Activated CD4-positive, alpha-beta memory T cell treated with anti-CD3 and anti-CD28 coated beads, Interleukin-2, amount 10 ng/mL, durations not matched to agents 7 days and 5 days (primary cell): ENCODE measurements at regions not wholly inside any gene's neighbourhood (a gene's known extent, or its start where the extent isn't known, plus 50 kb on each side); places are given as distances from the start of the nearest gene placed in this dataset.

Experiments
- CTCF ChIA-PET: fragments of 350-600 bp; sonication (Branson Sonifier 250); formaldehyde crosslinking; loops from one replicate; lab custom pipeline; 2021; ENCODE audit warnings: antibody characterized with exemption, inconsistent platforms; lab: Charles Lee
- POLR2A ChIA-PET: fragments of 350-600 bp; sonication (Branson Sonifier 250); formaldehyde crosslinking; loops from one replicate; lab custom pipeline; 2021; ENCODE audit warnings: antibody characterized with exemption; lab: Charles Lee
- DNase-seq: peaks from one replicate; pipeline ENCODE4 v3.0.0-alpha.2; 2020
- H3K27ac Mint-ChIP-seq: one replicate; pipeline ENCODE4 v1.8.0; 2021; ENCODE audit warnings: mild to moderate bottlenecking, mixed read lengths
- H3K27me3 Mint-ChIP-seq: one replicate; pipeline ENCODE4 v1.8.0; 2021; ENCODE audit warnings: mixed read lengths
- H3K36me3 Mint-ChIP-seq: one replicate; pipeline ENCODE4 v1.8.0; 2021; ENCODE audit warnings: low read depth, mixed read lengths
- H3K4me1 Mint-ChIP-seq: one replicate; pipeline ENCODE4 v1.8.0; 2021; ENCODE audit warnings: mixed read lengths
- H3K4me3 Mint-ChIP-seq: one replicate; pipeline ENCODE4 v1.8.0; 2021; ENCODE audit warnings: mild to moderate bottlenecking, mixed read lengths
- H3K9me3 Mint-ChIP-seq: one replicate; pipeline ENCODE4 v1.8.0; 2021; ENCODE audit warnings: mixed read lengths

DNA sequence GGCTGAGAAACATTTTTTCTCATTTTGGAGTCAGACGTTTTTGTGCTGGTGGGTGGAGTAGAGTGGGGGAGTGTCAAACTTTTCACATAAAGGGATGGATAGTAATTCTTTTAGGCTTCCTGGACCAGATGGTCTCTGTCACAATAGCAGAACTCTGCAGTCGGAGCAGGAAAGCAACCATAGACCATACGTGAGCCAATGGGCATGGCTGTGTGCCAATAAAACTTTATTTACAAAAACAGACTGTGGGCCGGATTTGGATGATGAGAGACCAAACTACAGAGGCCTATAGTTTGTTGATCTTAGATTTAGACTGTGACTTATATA is 70.8 kb upstream of the SLC22A23 start:
- Mint-ChIP-seq H3K27me3 (peaks cover 10% of the 10 kb centered on the region), H3K9me3 (no peaks in the 10 kb centered on the region), H3K4me3 (no peak overlapping the region), H3K36me3 (no peaks in the 10 kb centered on the region), H3K4me1 (no peaks in the 10 kb centered on the region), H3K27ac (no peak overlapping the region)
- ChIA-PET CTCF (no interaction called here), POLR2A (no interaction called here)
- DNase-seq: no peak

- ChIA-PET CTCF (no interaction called here), POLR2A (no interaction called here)
- Mint-ChIP-seq H3K9me3 (no peaks in the 10 kb centered on the region), H3K27me3 (peaks cover 10% of the 10 kb centered on the region), H3K27ac (no peak overlapping the region), H3K36me3 (no peaks in the 10 kb centered on the region), H3K4me1 (no peaks in the 10 kb centered on the region), H3K4me3 (no peak overlapping the region)
- no peak for DNase-seq
These were observed 70.3 kb upstream of the SLC22A23 start for GRCh38 chr6:3526962-3527650.

DNA sequence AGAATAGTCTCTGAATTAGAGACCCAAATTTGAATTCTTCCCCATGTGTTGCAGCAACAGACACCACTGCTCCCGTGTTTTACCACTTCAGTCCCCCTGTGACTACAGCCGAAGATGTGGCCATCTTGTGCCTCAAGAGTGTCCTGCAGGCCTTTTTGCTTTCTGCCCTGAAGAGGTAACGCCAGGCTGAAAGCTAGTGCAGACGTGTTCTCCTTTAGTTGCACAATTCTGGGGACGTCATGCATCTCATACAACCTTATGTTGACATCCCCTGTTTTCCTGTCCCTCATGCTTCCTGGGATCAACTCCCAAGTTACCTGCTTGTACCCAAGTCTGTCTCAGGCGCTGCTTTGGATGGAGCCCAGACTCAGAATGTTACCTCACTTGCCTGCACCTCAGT is 69.1 kb upstream of the SLC22A23 start:
- H3K27me3 Mint-ChIP-seq: peaks cover 12% of the 10 kb centered on the region

GRCh38 chr6:3524456-3524855 is 67.6 kb upstream of the SLC22A23 start:
- no peak for DNase-seq
- Mint-ChIP-seq H3K4me1 (no peaks in the 10 kb centered on the region), H3K27me3 (peaks cover 12% of the 10 kb centered on the region), H3K9me3 (no peaks in the 10 kb centered on the region), H3K4me3 (no peak overlapping the region), H3K27ac (no peak overlapping the region), H3K36me3 (no peaks in the 10 kb centered on the region)
- ChIA-PET POLR2A (no interaction called here), CTCF (interaction anchor here (1.4 kb wide), 1 partner anchor 245 kb away, joined by 3 read pairs; no protein-coding TSS in a partner anchor)

More for the DNA sequence above, 69.1 kb upstream of the SLC22A23 start:
- H3K4me1 Mint-ChIP-seq: no peaks in the 10 kb centered on the region
- H3K4me3 Mint-ChIP-seq: no peak overlapping the region
- H3K27ac Mint-ChIP-seq: no peak overlapping the region
- ChIA-PET POLR2A (no interaction called here), CTCF (no interaction called here)
- H3K36me3 Mint-ChIP-seq: no peaks in the 10 kb centered on the region
- no peaks in the 10 kb centered on the region for H3K9me3 Mint-ChIP-seq
- DNase-seq: no peak

DNA sequence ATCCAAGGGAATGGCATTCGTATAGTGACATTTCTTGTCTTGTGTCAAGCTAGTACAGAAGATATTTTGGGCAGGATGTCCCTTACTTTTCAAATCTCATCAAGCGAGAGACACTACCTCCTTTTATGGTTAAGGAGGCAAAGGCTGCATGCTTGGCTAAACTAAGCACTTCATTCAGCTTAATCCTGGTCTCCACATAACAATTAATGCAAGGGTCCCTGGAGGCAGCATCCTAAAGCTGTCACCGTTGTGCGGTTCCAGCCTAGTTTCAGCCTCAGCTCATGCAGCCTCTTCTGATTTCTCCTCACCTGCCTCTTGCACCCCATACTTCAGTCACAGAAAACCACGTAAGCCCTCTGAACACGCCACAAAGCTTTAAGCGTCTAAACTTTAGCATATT is 67.1 kb upstream of the SLC22A23 start:
- Mint-ChIP-seq H3K27me3 (peaks cover 12% of the 10 kb centered on the region), H3K4me1 (no peaks in the 10 kb centered on the region), H3K36me3 (no peaks in the 10 kb centered on the region), H3K27ac (no peak overlapping the region), H3K9me3 (no peaks in the 10 kb centered on the region), H3K4me3 (no peak overlapping the region)
- POLR2A ChIA-PET: no interaction called here
- no peak for DNase-seq
- CTCF ChIA-PET: interaction anchor here (1.4 kb wide), 1 partner anchor 244 kb away, joined by 3 read pairs; no protein-coding TSS in a partner anchor

DNA sequence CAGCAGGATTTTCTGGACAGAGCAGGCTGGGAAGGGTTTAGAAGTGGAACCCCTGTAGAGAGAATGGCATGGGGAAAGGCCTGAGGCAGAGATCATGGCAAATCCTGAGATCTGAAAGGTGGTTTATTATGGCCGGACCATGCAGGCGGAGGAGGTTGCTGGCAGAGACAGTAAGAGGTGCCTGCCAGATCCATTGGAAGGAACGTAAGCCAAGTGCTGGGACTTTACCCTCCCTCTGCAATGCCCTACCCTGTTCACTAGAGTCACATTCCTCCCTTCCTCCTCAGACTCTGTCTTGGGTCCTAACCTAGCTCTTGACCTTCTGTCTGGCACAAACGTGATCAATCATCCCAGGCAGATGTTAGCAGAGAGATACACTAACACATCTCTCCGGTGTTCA is 66.4 kb upstream of the SLC22A23 start:
- no peaks in the 10 kb centered on the region for H3K36me3 Mint-ChIP-seq
- no peaks in the 10 kb centered on the region for H3K4me1 Mint-ChIP-seq
- DNase-seq: no peak
- no peak overlapping the region for H3K4me3 Mint-ChIP-seq
- no peaks in the 10 kb centered on the region for H3K9me3 Mint-ChIP-seq
- ChIA-PET CTCF (interaction anchor here (1.4 kb wide), 1 partner anchor 244 kb away, joined by 3 read pairs; no protein-coding TSS in a partner anchor), POLR2A (no interaction called here)
- peaks cover 12% of the 10 kb centered on the region for H3K27me3 Mint-ChIP-seq
- no peak overlapping the region for H3K27ac Mint-ChIP-seq

DNA sequence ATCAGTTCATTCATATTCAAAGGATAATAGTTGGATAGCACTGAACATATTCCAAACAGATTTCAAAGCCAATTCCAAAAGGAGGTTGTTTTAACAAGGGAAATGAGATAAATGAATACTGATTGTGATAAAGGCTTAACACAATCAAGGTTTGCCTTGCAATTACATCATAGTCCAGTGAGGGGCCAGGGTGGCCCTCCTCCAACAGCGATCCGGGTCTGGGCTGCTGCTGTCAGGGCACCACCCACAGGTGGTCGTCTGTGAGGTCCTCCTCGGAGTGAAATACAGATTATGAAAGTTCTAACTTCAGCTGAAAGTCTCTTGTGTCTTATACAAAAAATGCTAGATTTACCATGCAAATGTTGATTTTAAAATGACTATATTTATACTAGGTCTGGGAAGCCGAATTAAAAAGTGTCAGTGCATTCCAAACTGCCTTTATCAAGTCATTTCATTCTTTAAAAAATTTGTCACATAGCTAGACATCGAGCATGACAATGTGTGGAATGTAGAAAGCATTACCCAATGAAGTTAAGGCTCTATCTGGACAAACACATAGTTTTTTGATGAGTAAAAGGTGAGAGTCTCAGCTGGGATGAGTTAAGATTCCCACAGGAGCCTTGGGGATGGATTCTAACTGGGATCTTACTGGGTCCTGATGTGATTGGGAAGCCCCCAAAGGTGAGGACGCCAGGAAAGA is 65.9 kb upstream of the SLC22A23 start:
- Mint-ChIP-seq H3K4me3 (no peak overlapping the region), H3K27me3 (peaks cover 12% of the 10 kb centered on the region), H3K9me3 (no peaks in the 10 kb centered on the region), H3K4me1 (no peaks in the 10 kb centered on the region), H3K27ac (no peak overlapping the region), H3K36me3 (no peaks in the 10 kb centered on the region)
- DNase-seq: no peak
- ChIA-PET POLR2A (no interaction called here), CTCF (no interaction called here)

- Mint-ChIP-seq H3K4me1 (no peaks in the 10 kb centered on the region), H3K4me3 (no peak overlapping the region), H3K36me3 (no peaks in the 10 kb centered on the region), H3K9me3 (no peaks in the 10 kb centered on the region), H3K27ac (no peak overlapping the region), H3K27me3 (peaks cover 12% of the 10 kb centered on the region)
- no peak for DNase-seq
- CTCF ChIA-PET: no interaction called here
- POLR2A ChIA-PET: no interaction called here
These were observed 63.7 kb upstream of the SLC22A23 start for GRCh38 chr6:3520281-3521230.

DNA sequence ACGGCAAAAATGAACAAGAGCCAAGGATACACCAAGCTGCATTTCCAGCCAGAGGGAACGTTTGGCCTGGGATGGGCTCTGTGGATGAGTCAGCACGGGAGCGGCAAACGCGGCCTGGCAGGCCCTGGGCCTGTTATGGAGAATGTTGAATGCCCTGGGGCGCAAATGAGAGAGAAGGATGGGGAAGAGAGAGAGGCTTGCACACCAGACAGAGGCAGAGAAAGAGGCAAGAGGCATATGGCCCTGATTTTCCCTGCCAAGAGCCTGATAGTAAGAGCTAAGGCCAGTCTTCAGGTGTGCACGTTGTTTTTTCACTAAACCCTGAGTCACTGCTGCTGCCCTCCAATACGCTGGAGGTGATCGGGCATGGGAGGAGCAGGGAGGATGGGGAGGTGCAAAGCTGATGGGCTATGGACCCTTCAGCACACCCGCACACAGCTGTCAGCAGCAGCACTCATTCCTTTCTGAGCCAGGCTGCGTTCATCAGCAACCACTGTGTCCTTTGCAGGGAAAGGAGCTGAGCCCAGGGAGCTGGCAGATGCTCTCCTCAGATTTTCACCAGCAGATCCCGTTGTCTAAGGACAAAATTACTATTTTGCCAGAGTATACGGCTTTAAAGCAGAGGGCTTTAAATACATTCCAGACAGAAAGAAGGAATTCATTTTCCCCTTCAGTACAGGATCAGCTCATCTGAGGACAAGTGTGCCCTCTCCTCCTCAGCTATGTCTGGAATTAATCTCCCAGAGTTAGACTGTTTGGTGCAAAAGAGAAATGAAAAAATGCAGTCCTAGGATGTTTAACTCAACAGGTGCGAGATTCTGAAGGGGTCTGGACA is 61.7 kb upstream of the SLC22A23 start:
- DNase-seq: no peak
- POLR2A ChIA-PET: no interaction called here
- H3K9me3 Mint-ChIP-seq: no peaks in the 10 kb centered on the region
- H3K36me3 Mint-ChIP-seq: no peaks in the 10 kb centered on the region
- CTCF ChIA-PET: interaction anchor here (1.4 kb wide), 1 partner anchor 214 kb away, joined by 3 read pairs; no protein-coding TSS in a partner anchor
- no peak overlapping the region for H3K4me3 Mint-ChIP-seq
- H3K27me3 Mint-ChIP-seq: peaks cover 6% of the 10 kb centered on the region
- no peaks in the 10 kb centered on the region for H3K4me1 Mint-ChIP-seq
- no peak overlapping the region for H3K27ac Mint-ChIP-seq

GRCh38 chr6:3517350-3517749 is 60.5 kb upstream of the SLC22A23 start:
- H3K27me3 Mint-ChIP-seq: peaks cover 6% of the 10 kb centered on the region
- CTCF ChIA-PET: no interaction called here
- H3K27ac Mint-ChIP-seq: no peak overlapping the region
- no peaks in the 10 kb centered on the region for H3K9me3 Mint-ChIP-seq
- H3K4me1 Mint-ChIP-seq: no peaks in the 10 kb centered on the region
- H3K36me3 Mint-ChIP-seq: no peaks in the 10 kb centered on the region
- H3K4me3 Mint-ChIP-seq: no peak overlapping the region
- no peak for DNase-seq
- POLR2A ChIA-PET: no interaction called here

DNA sequence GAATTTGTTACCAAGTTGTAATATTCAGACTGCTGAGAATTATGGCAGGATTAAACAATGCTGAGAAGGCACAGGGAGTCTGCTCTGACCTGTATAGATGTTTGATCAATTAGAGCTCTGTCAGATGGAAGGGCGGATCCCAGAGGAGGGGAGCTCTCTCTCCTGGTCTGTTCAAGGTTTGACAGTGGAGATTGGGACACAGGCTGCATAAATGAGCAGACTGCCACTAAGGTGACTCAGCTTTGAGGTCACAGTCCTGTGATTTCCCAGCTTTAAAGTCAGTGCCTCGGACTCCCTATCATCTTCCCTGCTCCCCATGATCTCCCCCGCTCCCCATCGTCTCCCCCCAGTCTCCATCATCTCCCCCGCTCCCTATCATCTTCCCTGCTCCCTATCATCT is 59.2 kb upstream of the SLC22A23 start:
- Mint-ChIP-seq H3K4me3 (no peak overlapping the region), H3K27me3 (peaks cover 7% of the 10 kb centered on the region), H3K4me1 (no peaks in the 10 kb centered on the region), H3K9me3 (no peaks in the 10 kb centered on the region), H3K36me3 (no peaks in the 10 kb centered on the region), H3K27ac (no peak overlapping the region)
- CTCF ChIA-PET: interaction anchor here (0.8 kb wide), 1 partner anchor 105 kb away, joined by 3 read pairs; no protein-coding TSS in a partner anchor
- POLR2A ChIA-PET: no interaction called here
- no peak for DNase-seq

DNA sequence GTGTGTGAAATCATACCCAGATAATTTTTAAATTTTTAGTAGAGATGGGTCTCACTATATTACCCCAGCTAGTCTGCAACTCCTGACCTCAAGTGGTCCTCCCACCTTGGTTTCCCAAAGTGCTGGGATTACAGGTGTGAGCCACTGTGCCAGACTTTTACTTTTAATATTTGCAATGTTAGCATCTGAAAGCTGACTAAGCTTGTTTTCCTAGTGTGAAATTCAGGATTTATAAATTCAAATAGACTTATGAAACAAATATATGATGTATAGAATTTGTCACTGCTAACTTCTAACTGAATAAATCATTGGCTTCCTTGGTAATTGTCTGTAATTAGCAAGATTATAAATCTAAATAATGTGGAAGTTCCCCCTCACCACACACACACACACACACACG is 58.8 kb upstream of the SLC22A23 start:
- Mint-ChIP-seq H3K9me3 (no peaks in the 10 kb centered on the region), H3K27me3 (peaks cover 4% of the 10 kb centered on the region), H3K4me1 (no peaks in the 10 kb centered on the region), H3K36me3 (no peaks in the 10 kb centered on the region), H3K27ac (no peak overlapping the region), H3K4me3 (no peak overlapping the region)
- CTCF ChIA-PET: interaction anchor here (0.8 kb wide), 1 partner anchor 105 kb away, joined by 3 read pairs; no protein-coding TSS in a partner anchor
- no peak for DNase-seq
- POLR2A ChIA-PET: no interaction called here
